Activated T-cell treated with anti-CD3 and anti-CD28 coated beads, Interleukin-2, amount 50 U/mL, for 72 hours (primary cell): ENCODE measurements at regions not wholly inside any gene's neighbourhood (a gene's known extent, or its start where the extent isn't known, plus 50 kb on each side); places are given as distances from the start of the nearest gene placed in this dataset.

ENCODE experiments used
- ATAC-seq, 2 donors: fragments of 150-1000 bp; cut with Tn5 transposase; replicated peaks in 1 of 2; 2 replicates each; pipeline ENCODE4 v1.10.0; 2021; ENCODE audit warnings: moderate library complexity in 2 of 2, mild to moderate bottlenecking in 1 of 2
- DNase-seq, 2 donors: peaks; one replicate each; pipeline ENCODE4 v3.0.0; 2021 to 2022; ENCODE audit warnings: mixed read lengths in 1 of 2
- H3K27ac Mint-ChIP-seq: one replicate; pipeline ENCODE4 v1.8.0; 2022; ENCODE audit warnings: mild to moderate bottlenecking, moderate library complexity, mixed read lengths
- H3K27me3 Mint-ChIP-seq: one replicate; pipeline ENCODE4 v1.8.0; 2022; ENCODE audit warnings: low read depth, mixed read lengths
- H3K36me3 Mint-ChIP-seq, 2 donors: one replicate each; pipeline ENCODE4 v1.8.0; 2022; ENCODE audit warnings: mixed read lengths in 2 of 2, mild to moderate bottlenecking in 1 of 2; ENCODE audit not compliant: insufficient read depth in 2 of 2
- H3K4me1 Mint-ChIP-seq: one replicate; pipeline ENCODE4 v1.8.0; 2022; ENCODE audit warnings: low read depth, mixed read lengths
- H3K4me3 Mint-ChIP-seq, 2 donors: one replicate each; pipeline ENCODE4 v1.8.0; 2022; ENCODE audit warnings: mild to moderate bottlenecking in 2 of 2, mixed read lengths in 2 of 2, moderate library complexity in 2 of 2
- H3K9me3 Mint-ChIP-seq, 2 donors: one replicate each; pipeline ENCODE4 v1.8.0; 2022; ENCODE audit warnings: mixed read lengths in 2 of 2

GRCh38 chr5:168109441-168109840 lies 182.0 kb upstream of the WWC1 start:
- Mint-ChIP-seq H3K36me3 (no peaks in the 10 kb centered on the region), H3K9me3 (no peaks in the 10 kb centered on the region), H3K27ac (no peak overlapping the region), H3K4me3 (no peak overlapping the region), H3K4me1 (no peaks in the 10 kb centered on the region), H3K27me3 (peaks cover 18% of the 10 kb centered on the region)
- no peak for ATAC-seq
- DNase-seq = no peak

GRCh38 chr5:168110384-168110783 lies 181.1 kb upstream of the WWC1 start:
- Mint-ChIP-seq H3K36me3 (no peaks in the 10 kb centered on the region), H3K4me1 (no peaks in the 10 kb centered on the region), H3K4me3 (no peak overlapping the region), H3K9me3 (no peaks in the 10 kb centered on the region), H3K27ac (no peak overlapping the region), H3K27me3 (peaks cover 18% of the 10 kb centered on the region)
- ATAC-seq = no peak
- DNase-seq = no peak

GRCh38 chr5:168110870-168111832 lies 180.3 kb upstream of the WWC1 start:
- Mint-ChIP-seq H3K27ac (no peak overlapping the region), H3K9me3 (no peaks in the 10 kb centered on the region), H3K4me3 (no peak overlapping the region), H3K27me3 (peaks cover 18% of the 10 kb centered on the region), H3K36me3 (no peaks in the 10 kb centered on the region), H3K4me1 (no peaks in the 10 kb centered on the region)
- DNase-seq (no peak), ATAC-seq (no peak)

GRCh38 chr5:168114444-168115017 lies 176.9 kb upstream of the WWC1 start:
- Mint-ChIP-seq H3K4me3 (no peak overlapping the region), H3K27me3 (peaks cover 18% of the 10 kb centered on the region), H3K4me1 (no peaks in the 10 kb centered on the region), H3K9me3 (no peaks in the 10 kb centered on the region), H3K27ac (no peak overlapping the region), H3K36me3 (no peaks in the 10 kb centered on the region)
- peak; percentile 22 to 66 for DNase-seq
- ATAC-seq = peak; percentile 41 to 74

GRCh38 chr5:168117469-168117868 lies 174.0 kb upstream of the WWC1 start:
- no peak overlapping the region for H3K4me3 Mint-ChIP-seq
- no peaks in the 10 kb centered on the region for H3K4me1 Mint-ChIP-seq
- no peaks in the 10 kb centered on the region for H3K27me3 Mint-ChIP-seq
- H3K36me3 Mint-ChIP-seq = no peaks in the 10 kb centered on the region
- DNase-seq = no peak
- H3K9me3 Mint-ChIP-seq = no peaks in the 10 kb centered on the region
- no peak overlapping the region for H3K27ac Mint-ChIP-seq
- no peak for ATAC-seq

- H3K27me3 Mint-ChIP-seq = no peaks in the 10 kb centered on the region
- no peak overlapping the region for H3K27ac Mint-ChIP-seq
- no peaks in the 10 kb centered on the region for H3K36me3 Mint-ChIP-seq
- no peak overlapping the region for H3K4me3 Mint-ChIP-seq
- DNase-seq = no peak
- H3K4me1 Mint-ChIP-seq = no peaks in the 10 kb centered on the region
- ATAC-seq = no peak
- no peaks in the 10 kb centered on the region for H3K9me3 Mint-ChIP-seq
Observed at GRCh38 chr5:168118042-168118668, 173.3 kb upstream of the WWC1 start.

DNA sequence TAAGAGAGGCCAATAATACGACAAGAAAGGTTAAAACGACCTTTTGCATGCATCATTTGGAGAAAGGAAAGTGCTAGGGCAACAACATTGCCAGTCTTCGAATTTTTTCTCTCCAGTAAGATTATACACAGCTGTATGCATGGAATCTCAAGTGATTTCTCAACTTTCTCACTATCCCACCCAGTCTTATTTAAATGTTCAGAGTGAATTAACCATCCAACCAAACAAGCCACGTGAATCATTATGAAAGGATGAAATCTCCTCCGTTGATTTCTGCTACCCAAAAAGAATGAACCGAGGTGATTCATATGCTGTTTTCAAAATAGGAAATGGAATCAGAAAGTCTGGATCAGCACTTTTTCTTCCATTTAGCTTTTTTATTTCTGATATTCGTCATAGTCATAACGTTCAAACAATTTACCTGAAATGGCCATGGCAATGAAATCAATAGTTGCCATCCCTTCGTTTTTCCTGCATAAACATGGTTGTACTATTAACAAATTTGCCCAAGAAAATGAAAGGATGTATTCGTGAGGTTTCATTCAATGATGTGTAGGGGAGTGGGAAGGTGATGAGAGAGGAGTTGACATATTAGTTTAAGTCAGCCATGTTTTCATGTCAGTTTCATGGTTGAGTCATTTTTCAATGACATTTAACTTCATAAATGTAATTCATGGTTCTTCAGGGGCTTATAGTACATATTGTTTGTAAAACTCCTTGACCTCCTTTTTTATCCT lies 170.9 kb upstream of the WWC1 start:
- Mint-ChIP-seq H3K9me3 (peaks cover 0 to 2% of the 10 kb centered on the region in 2 donors), H3K4me3 (peak overlapping the region in 1 of 2 donors; percentile 40), H3K27me3 (no peaks in the 10 kb centered on the region), H3K4me1 (peaks cover 13% of the 10 kb centered on the region), H3K36me3 (no peaks in the 10 kb centered on the region), H3K27ac (peak overlapping the region; percentile 13)
- DNase-seq = no peak
- peak in 1 of 2 donors; percentile 56 for ATAC-seq

GRCh38 chr5:168121138-168121494 lies 170.3 kb upstream of the WWC1 start:
- Mint-ChIP-seq H3K4me1 (peaks cover 13% of the 10 kb centered on the region), H3K9me3 (peaks cover 0 to 2% of the 10 kb centered on the region in 2 donors), H3K27ac (no peak overlapping the region), H3K27me3 (no peaks in the 10 kb centered on the region), H3K36me3 (no peaks in the 10 kb centered on the region), H3K4me3 (no peak overlapping the region)
- no peak for ATAC-seq
- no peak for DNase-seq

GRCh38 chr5:168123631-168124528 lies 167.6 kb upstream of the WWC1 start:
- no peak for DNase-seq
- Mint-ChIP-seq H3K4me1 (peaks cover 13% of the 10 kb centered on the region), H3K27ac (no peak overlapping the region), H3K4me3 (peak overlapping the region in 1 of 2 donors; percentile 8), H3K36me3 (no peaks in the 10 kb centered on the region), H3K27me3 (no peaks in the 10 kb centered on the region), H3K9me3 (peaks cover 0 to 2% of the 10 kb centered on the region in 2 donors)
- peak; percentile 20 to 59 for ATAC-seq

GRCh38 chr5:168125445-168126199 lies 165.8 kb upstream of the WWC1 start:
- Mint-ChIP-seq H3K9me3 (peaks cover 0 to 2% of the 10 kb centered on the region in 2 donors), H3K36me3 (no peaks in the 10 kb centered on the region), H3K4me1 (peaks cover 13% of the 10 kb centered on the region), H3K4me3 (no peak overlapping the region), H3K27ac (no peak overlapping the region), H3K27me3 (no peaks in the 10 kb centered on the region)
- ATAC-seq (no peak), DNase-seq (no peak)

DNA sequence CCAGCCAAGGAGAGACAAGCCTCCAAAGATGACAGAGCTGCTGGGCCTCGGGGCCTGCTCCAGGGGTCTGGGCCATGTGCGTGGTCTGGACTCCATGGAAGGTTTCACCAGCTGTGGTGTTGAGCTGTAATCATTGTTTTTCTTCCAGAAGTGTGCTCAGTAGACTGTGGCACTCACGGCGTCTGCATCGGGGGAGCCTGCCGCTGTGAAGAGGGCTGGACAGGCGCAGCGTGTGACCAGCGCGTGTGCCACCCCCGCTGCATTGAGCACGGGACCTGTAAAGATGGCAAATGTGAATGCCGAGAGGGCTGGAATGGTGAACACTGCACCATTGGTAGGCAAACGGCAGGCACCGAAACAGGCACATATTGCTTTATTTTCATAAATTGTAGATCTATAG lies 164.8 kb upstream of the WWC1 start:
- peaks cover 13% of the 10 kb centered on the region for H3K4me1 Mint-ChIP-seq
- DNase-seq = no peak
- no peaks in the 10 kb centered on the region for H3K36me3 Mint-ChIP-seq
- peaks cover 0 to 2% of the 10 kb centered on the region in 2 donors for H3K9me3 Mint-ChIP-seq
- H3K27me3 Mint-ChIP-seq = no peaks in the 10 kb centered on the region
- H3K4me3 Mint-ChIP-seq = no peak overlapping the region
- H3K27ac Mint-ChIP-seq = no peak overlapping the region
- no peak for ATAC-seq

DNA sequence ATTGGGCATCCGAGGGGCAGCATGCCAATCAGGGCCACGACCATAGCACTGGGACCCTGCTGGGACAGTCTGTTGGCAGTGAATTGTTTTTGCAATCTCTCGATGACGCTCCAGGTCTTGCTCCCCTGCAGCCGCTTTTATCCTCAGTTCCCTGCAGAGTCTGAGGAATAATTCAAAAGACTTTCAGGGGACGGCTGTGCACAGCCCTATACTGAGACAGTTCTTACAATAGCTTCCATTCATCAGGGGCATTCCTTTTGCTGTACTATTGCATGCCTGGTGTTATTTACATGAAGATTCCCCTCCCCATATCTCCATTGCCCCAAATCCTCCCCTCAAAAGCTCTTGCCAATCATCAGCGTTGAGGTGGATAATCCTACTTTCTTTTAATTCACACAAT lies 163.3 kb upstream of the WWC1 start:
- ATAC-seq (no peak), DNase-seq (no peak)
- H3K27ac Mint-ChIP-seq = no peak overlapping the region
- no peaks in the 10 kb centered on the region for H3K27me3 Mint-ChIP-seq
- peaks cover 0 to 2% of the 10 kb centered on the region in 2 donors for H3K9me3 Mint-ChIP-seq
- H3K4me1 Mint-ChIP-seq = peaks cover 13% of the 10 kb centered on the region
- no peaks in the 10 kb centered on the region for H3K36me3 Mint-ChIP-seq
- H3K4me3 Mint-ChIP-seq = no peak overlapping the region
